Neural cell (in vitro differentiated cells): ENCODE measurements at regions not wholly inside any gene's neighbourhood (a gene's known extent, or its start where the extent isn't known, plus 50 kb on each side); places are given as distances from the start of the nearest gene placed in this dataset.

Experiments
- H2AFZ ChIP-seq: fragments of 200-600, 300-800 bp; sonication (generic), shearing (Covaris generic); 2 replicates; pipeline ENCODE4 v1.6.0; 2014; ENCODE audit warnings: low read depth, mild to moderate bottlenecking, antibody characterized with exemption, low read length, moderate library complexity
- H3F3A ChIP-seq: fragments of 200-600 bp; shearing (Covaris generic); 2 replicates; pipeline ENCODE4 v1.6.1; 2016; ENCODE audit warnings: mild to moderate bottlenecking, moderate library complexity, mixed read lengths, antibody characterized with exemption, low read length; ENCODE audit not compliant: insufficient read depth, poor library complexity, severe bottlenecking
- H3K27ac ChIP-seq: fragments of 200-600, 300-800 bp; sonication (generic), shearing (Covaris generic); 2 replicates; pipeline ENCODE4 v1.5.1; 2014; ENCODE audit warnings: mild to moderate bottlenecking, low read length, moderate library complexity
- H3K27me3 ChIP-seq: fragments of 300-800, 200-600 bp; sonication (generic), shearing (Covaris generic); 2 replicates; pipeline ENCODE4 v1.6.0; 2014; ENCODE audit warnings: mild to moderate bottlenecking, low read depth, low read length, moderate library complexity; ENCODE audit not compliant: insufficient read depth
- H3K36me3 ChIP-seq: fragments of 300-800, 200-600 bp; sonication (generic), shearing (Covaris generic); 2 replicates; pipeline ENCODE4 v1.5.1; 2014; ENCODE audit warnings: mild to moderate bottlenecking, antibody characterized with exemption, low read length, moderate library complexity; ENCODE audit not compliant: insufficient read depth
- H3K4me2 ChIP-seq: fragments of 300-800, 200-600 bp; sonication (generic), shearing (Covaris generic); 2 replicates; pipeline ENCODE4 v1.6.0; 2014; ENCODE audit warnings: mild to moderate bottlenecking, low read length
- H3K4me3 ChIP-seq: fragments of 300-800, 200-600 bp; sonication (generic), shearing (Covaris generic); 2 replicates; pipeline ENCODE4 v1.5.1; 2014; ENCODE audit warnings: mild to moderate bottlenecking, low read length, moderate library complexity
- H3K79me2 ChIP-seq: fragments of 200-600 bp; shearing (Covaris generic); replicated peaks from 2 replicates; pipeline ENCODE4 v1.6.0; 2014; ENCODE audit warnings: mild to moderate bottlenecking, low read length, moderate library complexity; ENCODE audit not compliant: insufficient read depth
- H3K9ac ChIP-seq: fragments of 300-800, 200-600 bp; sonication (generic), shearing (Covaris generic); 2 replicates; pipeline ENCODE4 v1.6.1; 2016; ENCODE audit warnings: mild to moderate bottlenecking, low read length, mixed read lengths
- H3K9me2 ChIP-seq: fragments of 200-600 bp; shearing (Covaris generic); 2 replicates; pipeline ENCODE4 v1.6.1; 2016; ENCODE audit warnings: mild to moderate bottlenecking, low read length, mixed read lengths; ENCODE audit not compliant: insufficient read depth
- H3K9me3 ChIP-seq: fragments of 200-600, 300-800 bp; sonication (generic), shearing (Covaris generic); 2 replicates; pipeline ENCODE4 v1.6.1; 2016; ENCODE audit warnings: mild to moderate bottlenecking, mixed run types, low read length, moderate library complexity, mixed read lengths
- H4K20me1 ChIP-seq: fragments of 200-600 bp; shearing (Covaris generic); 2 replicates; pipeline ENCODE4 v1.6.1; 2016; ENCODE audit warnings: mild to moderate bottlenecking, mixed run types; ENCODE audit not compliant: insufficient read depth
- EP300 ChIP-seq: fragments of 450-650 bp; conservative IDR thresholded peaks from 2 replicates; pipeline ENCODE4 v1.6.1; 2014; ENCODE audit warnings: antibody characterized with exemption, mild to moderate bottlenecking, moderate library complexity; ENCODE audit not compliant: poor library complexity, severe bottlenecking
- EZH2 ChIP-seq: fragments of 200-600, 300-800 bp; shearing (Covaris generic), sonication (generic); IDR thresholded peaks from 2 replicates; pipeline ENCODE4 v1.6.1; 2014; ENCODE audit warnings: antibody characterized with exemption, low read length, borderline replicate concordance, mild to moderate bottlenecking; ENCODE audit not compliant: insufficient read depth, poor library complexity, severe bottlenecking
- MXI1 ChIP-seq: fragments of 450-650 bp; conservative IDR thresholded peaks from 2 replicates; pipeline ENCODE4 v1.6.1; 2014; ENCODE audit warnings: antibody characterized with exemption, mild to moderate bottlenecking; ENCODE audit not compliant: poor library complexity, severe bottlenecking
- POLR2AphosphoS5 ChIP-seq: IDR thresholded peaks from 2 replicates; pipeline ENCODE4 v1.6.1; 2012
- RAD21 ChIP-seq: fragments of 450-650 bp; conservative IDR thresholded peaks from 2 replicates; pipeline ENCODE4 v1.6.1; 2014; ENCODE audit warnings: antibody characterized with exemption, mild to moderate bottlenecking, moderate library complexity
- REST ChIP-seq: IDR thresholded peaks from 2 replicates; pipeline ENCODE4 v1.6.1; 2012; ENCODE audit warnings: borderline replicate concordance
- SMC3 ChIP-seq: fragments of 450-650 bp; conservative IDR thresholded peaks from 2 replicates; pipeline ENCODE4 v1.6.1; 2014; ENCODE audit warnings: antibody characterized with exemption, mild to moderate bottlenecking, moderate library complexity; ENCODE audit not compliant: poor library complexity
- TAF1 ChIP-seq: IDR thresholded peaks from 2 replicates; pipeline ENCODE4 v1.6.1; 2012; ENCODE audit warnings: low read depth
- TF ChIP-seq, protein P1 (sequence below): fragments of 450-650 bp; IDR thresholded peaks from 2 replicates; pipeline ENCODE4 v1.5.1; 2014; ENCODE audit warnings: antibody characterized with exemption, mild to moderate bottlenecking, moderate library complexity; ENCODE audit not compliant: poor library complexity, severe bottlenecking

GRCh38 chr9:116100711-116101121, 52.9 kb upstream of the PAPPA start:
- Histone ChIP-seq H2AFZ (no peak overlapping the region), H3K27me3 (no peaks in the 10 kb centered on the region), H3F3A (no peaks in the 10 kb centered on the region), H3K9ac (no peak overlapping the region), H3K27ac (no peak overlapping the region), H3K4me2 (no peak overlapping the region), H3K9me3 (no peaks in the 10 kb centered on the region), H3K4me3 (no peak overlapping the region), H3K36me3 (no peaks in the 10 kb centered on the region), H4K20me1 (no peaks in the 10 kb centered on the region), H3K9me2 (no peaks in the 10 kb centered on the region), H3K79me2 (no peaks in the 10 kb centered on the region)
- TF ChIP-seq POLR2AphosphoS5 (no peak), RAD21 (no peak), EP300 (no peak), MXI1 (no peak), TAF1 (no peak), EZH2 (no peak), SMC3 (no peak), REST (no peak)
- TF ChIP-seq, protein P1, sequence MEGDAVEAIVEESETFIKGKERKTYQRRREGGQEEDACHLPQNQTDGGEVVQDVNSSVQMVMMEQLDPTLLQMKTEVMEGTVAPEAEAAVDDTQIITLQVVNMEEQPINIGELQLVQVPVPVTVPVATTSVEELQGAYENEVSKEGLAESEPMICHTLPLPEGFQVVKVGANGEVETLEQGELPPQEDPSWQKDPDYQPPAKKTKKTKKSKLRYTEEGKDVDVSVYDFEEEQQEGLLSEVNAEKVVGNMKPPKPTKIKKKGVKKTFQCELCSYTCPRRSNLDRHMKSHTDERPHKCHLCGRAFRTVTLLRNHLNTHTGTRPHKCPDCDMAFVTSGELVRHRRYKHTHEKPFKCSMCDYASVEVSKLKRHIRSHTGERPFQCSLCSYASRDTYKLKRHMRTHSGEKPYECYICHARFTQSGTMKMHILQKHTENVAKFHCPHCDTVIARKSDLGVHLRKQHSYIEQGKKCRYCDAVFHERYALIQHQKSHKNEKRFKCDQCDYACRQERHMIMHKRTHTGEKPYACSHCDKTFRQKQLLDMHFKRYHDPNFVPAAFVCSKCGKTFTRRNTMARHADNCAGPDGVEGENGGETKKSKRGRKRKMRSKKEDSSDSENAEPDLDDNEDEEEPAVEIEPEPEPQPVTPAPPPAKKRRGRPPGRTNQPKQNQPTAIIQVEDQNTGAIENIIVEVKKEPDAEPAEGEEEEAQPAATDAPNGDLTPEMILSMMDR, result no peak

DNA sequence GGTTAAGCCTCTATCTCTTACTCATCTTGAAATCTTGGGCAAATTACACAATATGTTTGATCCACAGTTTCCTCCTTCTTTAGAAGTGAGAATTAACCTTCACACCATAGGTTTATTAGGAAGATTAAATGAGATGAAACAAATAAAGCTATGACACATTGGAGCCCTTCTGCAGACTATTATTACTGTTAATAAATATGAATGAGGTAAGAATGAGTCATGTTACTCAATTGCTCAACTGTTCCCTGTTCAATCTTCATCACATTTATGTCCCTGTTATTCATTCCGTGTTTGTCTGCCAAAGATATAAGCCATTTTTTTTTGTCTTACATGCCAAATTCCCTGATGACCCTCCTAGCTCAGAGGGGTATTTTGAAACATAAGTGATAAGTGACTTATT, 52.1 kb upstream of the PAPPA start:
- no peak overlapping the region for H3K4me3 ChIP-seq
- H3K4me2 ChIP-seq, result no peak overlapping the region
- no peaks in the 10 kb centered on the region for H3K79me2 ChIP-seq
- H4K20me1 ChIP-seq, result no peaks in the 10 kb centered on the region
- no peaks in the 10 kb centered on the region for H3K9me2 ChIP-seq
- no peaks in the 10 kb centered on the region for H3K36me3 ChIP-seq
- no peak overlapping the region for H3K27ac ChIP-seq
- no peaks in the 10 kb centered on the region for H3F3A ChIP-seq
- H3K9me3 ChIP-seq, result no peaks in the 10 kb centered on the region
- no peak overlapping the region for H3K9ac ChIP-seq
- no peaks in the 10 kb centered on the region for H3K27me3 ChIP-seq
- no peak overlapping the region for H2AFZ ChIP-seq
- no peak for TF ChIP-seq REST
